WTC11 (cell line): ENCODE measurements at regions not wholly inside any gene's neighbourhood (a gene's known extent, or its start where the extent isn't known, plus 50 kb on each side); places are given as distances from the start of the nearest gene placed in this dataset.

Experiments used
- CDX4 ChIP-seq: fragments of 250-450 bp; sonication (Bioruptor Pico); IDR thresholded peaks from 2 replicates; pipeline ENCODE4 v1.9.0; 2021; ENCODE audit warnings: moderate library complexity, mild to moderate bottlenecking, inconsistent platforms, borderline replicate concordance
- ZNF219 ChIP-seq: sonication (generic); formaldehyde crosslinking; IDR thresholded peaks from 2 replicates; pipeline ENCODE4 v1.8.0; 2023; ENCODE audit warnings: missing genetic modification reagents, mild to moderate bottlenecking, borderline replicate concordance

- TF ChIP-seq ZNF219 (CRISPR knock-in tag) (no peak), CDX4 (CRISPR knock-in tag) (no peak)
Measured at GRCh38 chr1:72434070-72434469, 151.7 kb upstream of the NEGR1 start.
